PFSK-1 (cell line): ENCODE measurements at regions not wholly inside any gene's neighbourhood (a gene's known extent, or its start where the extent isn't known, plus 50 kb on each side); places are given as distances from the start of the nearest gene placed in this dataset.

Experiments
- FOXP2 ChIP-seq: optimal IDR thresholded peaks from 2 replicates; pipeline ENCODE3; 2011; ENCODE audit warnings: borderline replicate concordance, control low read depth, inconsistent platforms; ENCODE audit not compliant: insufficient read depth; ENCODE audit errors: extremely low read length, extremely low read depth
- POLR2AphosphoS5 ChIP-seq: IDR thresholded peaks from 2 replicates; pipeline ENCODE4 v1.6.1; 2012; ENCODE audit warnings: low read depth, mild to moderate bottlenecking, control low read depth, low read length, moderate library complexity
- SIN3A ChIP-seq: IDR thresholded peaks from 2 replicates; pipeline ENCODE4 v1.6.1; 2012; ENCODE audit warnings: mild to moderate bottlenecking, low read length, moderate library complexity, borderline replicate concordance; ENCODE audit not compliant: insufficient read depth
- TAF1 ChIP-seq: IDR thresholded peaks from 2 replicates; pipeline ENCODE4 v1.6.1; 2012; ENCODE audit warnings: low read length, control low read depth, borderline replicate concordance; ENCODE audit not compliant: insufficient read depth
- TF ChIP-seq, protein P1 (sequence below), 2 experiments: IDR thresholded peaks; 2 replicates each; pipeline versions ENCODE4 v1.6.1 to v1.8.0; 2011 to 2012; ENCODE audit warnings: low read depth in 2 of 2, low read length in 2 of 2, control low read depth in 1 of 2, inconsistent platforms in 1 of 2, mild to moderate bottlenecking in 1 of 2, moderate library complexity in 1 of 2; ENCODE audit not compliant: insufficient read depth in 1 of 2

GRCh38 chr15:35206060-35206675 is 121.1 kb upstream of the NANOGP8 start:
- TF ChIP-seq POLR2AphosphoS5 (no peak), FOXP2 (no peak), SIN3A (no peak), TAF1 (no peak)
- TF ChIP-seq, protein P1, sequence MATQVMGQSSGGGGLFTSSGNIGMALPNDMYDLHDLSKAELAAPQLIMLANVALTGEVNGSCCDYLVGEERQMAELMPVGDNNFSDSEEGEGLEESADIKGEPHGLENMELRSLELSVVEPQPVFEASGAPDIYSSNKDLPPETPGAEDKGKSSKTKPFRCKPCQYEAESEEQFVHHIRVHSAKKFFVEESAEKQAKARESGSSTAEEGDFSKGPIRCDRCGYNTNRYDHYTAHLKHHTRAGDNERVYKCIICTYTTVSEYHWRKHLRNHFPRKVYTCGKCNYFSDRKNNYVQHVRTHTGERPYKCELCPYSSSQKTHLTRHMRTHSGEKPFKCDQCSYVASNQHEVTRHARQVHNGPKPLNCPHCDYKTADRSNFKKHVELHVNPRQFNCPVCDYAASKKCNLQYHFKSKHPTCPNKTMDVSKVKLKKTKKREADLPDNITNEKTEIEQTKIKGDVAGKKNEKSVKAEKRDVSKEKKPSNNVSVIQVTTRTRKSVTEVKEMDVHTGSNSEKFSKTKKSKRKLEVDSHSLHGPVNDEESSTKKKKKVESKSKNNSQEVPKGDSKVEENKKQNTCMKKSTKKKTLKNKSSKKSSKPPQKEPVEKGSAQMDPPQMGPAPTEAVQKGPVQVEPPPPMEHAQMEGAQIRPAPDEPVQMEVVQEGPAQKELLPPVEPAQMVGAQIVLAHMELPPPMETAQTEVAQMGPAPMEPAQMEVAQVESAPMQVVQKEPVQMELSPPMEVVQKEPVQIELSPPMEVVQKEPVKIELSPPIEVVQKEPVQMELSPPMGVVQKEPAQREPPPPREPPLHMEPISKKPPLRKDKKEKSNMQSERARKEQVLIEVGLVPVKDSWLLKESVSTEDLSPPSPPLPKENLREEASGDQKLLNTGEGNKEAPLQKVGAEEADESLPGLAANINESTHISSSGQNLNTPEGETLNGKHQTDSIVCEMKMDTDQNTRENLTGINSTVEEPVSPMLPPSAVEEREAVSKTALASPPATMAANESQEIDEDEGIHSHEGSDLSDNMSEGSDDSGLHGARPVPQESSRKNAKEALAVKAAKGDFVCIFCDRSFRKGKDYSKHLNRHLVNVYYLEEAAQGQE (IDR thresholded peaks at IDR 0.05; ENCODE audit: insufficient read depth in 1 of 2, low read depth in 2 of 2, low read length in 2 of 2) = no peak

DNA sequence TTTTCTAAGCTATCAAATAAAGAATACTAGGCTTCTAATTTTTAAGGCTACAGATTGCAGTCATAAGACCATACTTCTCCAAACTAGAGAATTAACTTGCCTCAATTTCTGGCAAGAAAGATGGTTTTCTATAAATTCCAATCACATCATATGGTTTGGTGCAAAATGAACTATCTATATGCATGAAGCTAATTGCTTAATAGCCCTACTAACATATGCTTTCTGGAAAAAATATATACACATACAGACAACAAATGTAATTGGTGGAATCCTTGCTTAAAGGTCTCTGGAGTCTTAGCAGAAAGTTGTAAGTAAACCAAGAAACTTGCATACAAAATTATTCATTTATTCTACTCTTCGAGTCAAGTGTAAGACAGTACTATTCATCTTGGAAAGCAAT is 113.1 kb upstream of the NANOGP8 start:
- TF ChIP-seq, protein P1 (IDR thresholded peaks at IDR 0.05; ENCODE audit: insufficient read depth in 1 of 2, low read depth in 2 of 2, low read length in 2 of 2) = no peak

GRCh38 chr15:35197754-35198153 is 112.7 kb upstream of the NANOGP8 start:
- no peak for TF ChIP-seq TAF1
- TF ChIP-seq SIN3A = no peak
- TF ChIP-seq, protein P1 (IDR thresholded peaks at IDR 0.05; ENCODE audit: insufficient read depth in 1 of 2, low read depth in 2 of 2, low read length in 2 of 2) = no peak
- TF ChIP-seq POLR2AphosphoS5 = no peak
- TF ChIP-seq FOXP2 = no peak

DNA sequence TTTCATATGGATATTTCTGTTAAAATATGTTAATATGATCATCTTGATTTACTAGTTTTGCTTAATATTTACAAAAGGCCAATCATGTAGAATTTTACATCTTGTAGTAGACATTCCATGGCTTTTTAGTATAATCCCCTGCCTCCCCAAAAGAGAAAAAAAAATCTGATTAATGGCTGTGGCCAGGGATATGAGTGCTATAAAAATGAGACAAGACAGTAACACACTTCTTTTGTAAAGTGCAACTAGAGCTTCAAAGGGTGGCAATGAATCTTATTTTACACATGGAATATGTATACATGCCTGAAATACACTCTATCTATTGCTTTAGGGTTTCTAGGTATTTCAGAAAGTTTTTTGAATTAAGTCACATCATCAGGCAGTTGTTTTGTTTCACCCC is 112.2 kb upstream of the NANOGP8 start:
- TF ChIP-seq TAF1 (no peak), SIN3A (no peak), FOXP2 (no peak), POLR2AphosphoS5 (no peak)
- TF ChIP-seq, protein P1 (IDR thresholded peaks at IDR 0.05; ENCODE audit: insufficient read depth in 1 of 2, low read depth in 2 of 2, low read length in 2 of 2) = no peak

DNA sequence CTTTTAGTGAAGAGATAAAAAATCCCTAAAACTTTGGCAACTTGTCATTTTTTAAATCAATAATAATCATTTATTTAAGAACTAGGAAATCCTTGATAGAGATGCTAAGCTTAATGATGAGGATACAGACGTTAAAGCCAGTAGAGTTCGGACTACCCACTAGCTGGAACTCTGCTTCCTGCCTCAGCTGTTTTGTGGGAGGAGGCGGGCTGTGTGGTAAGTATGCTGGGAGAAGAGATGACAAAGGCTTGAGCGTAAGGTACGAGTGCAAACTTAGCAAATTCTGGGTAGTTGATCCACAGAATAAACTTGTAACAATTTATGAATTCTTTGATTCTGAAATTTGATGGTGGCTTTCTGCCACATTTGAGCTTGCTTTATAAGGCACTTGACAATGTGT is 111.2 kb upstream of the NANOGP8 start:
- TF ChIP-seq, protein P1 (IDR thresholded peaks at IDR 0.05; ENCODE audit: insufficient read depth in 1 of 2, low read depth in 2 of 2, low read length in 2 of 2) = no peak
- TF ChIP-seq TAF1 = no peak
